GM12891 (cell line): ENCODE measurements at regions not wholly inside any gene's neighbourhood (a gene's known extent, or its start where the extent isn't known, plus 50 kb on each side); places are given as distances from the start of the nearest gene placed in this dataset.

Source experiments
- POLR2A ChIP-seq: IDR thresholded peaks from 2 replicates; pipeline ENCODE4 v1.6.1; 2011; ENCODE audit warnings: low read depth, low read length, control low read depth
- TAF1 ChIP-seq: IDR thresholded peaks from 2 replicates; pipeline ENCODE4 v1.6.1; 2011; ENCODE audit warnings: low read depth, low read length, control low read depth

DNA sequence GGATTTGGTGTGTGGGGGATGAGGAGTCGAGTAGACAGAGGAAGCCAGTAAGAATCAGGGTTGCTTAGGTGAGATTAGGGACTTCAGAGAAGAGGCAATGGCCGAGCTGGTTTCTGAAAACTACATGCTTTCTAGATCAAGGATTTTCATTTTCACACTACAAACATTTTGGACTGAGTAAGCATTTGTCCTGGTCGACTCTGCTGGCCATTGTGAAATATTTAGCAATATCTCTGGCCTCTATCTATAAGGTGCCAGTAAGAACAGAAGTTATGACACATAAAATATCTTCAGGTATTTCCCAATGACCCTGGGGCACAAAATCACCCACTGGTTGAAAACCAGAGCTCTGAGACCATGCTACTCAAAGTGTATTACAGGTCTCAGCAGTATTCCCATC lies 1275.1 kb upstream of the CDH8 start:
- no peak for TF ChIP-seq POLR2A
- TF ChIP-seq TAF1: no peak
